ENCODE measurements at regions not wholly inside any gene's neighbourhood (a gene's known extent, or its start where the extent isn't known, plus 50 kb on each side); places are given as distances from the start of the nearest gene placed in this dataset.
"Not testable (repeated sequence)": the region's sequence is repeated elsewhere in the genome, so short reads cannot be mapped to it uniquely, and the experiment has no call there.

GRCh38 chr6:151693366-151693765 lies 114.1 kb upstream of the ESR1 start:
- H3K27me3 ChIP-seq (ENCODE audit: low read length): no peaks in the 10 kb centered on the region
- no peaks in the 10 kb centered on the region for H3K79me2 ChIP-seq (ENCODE audit: insufficient read depth, low read length)
- TF ChIP-seq EZH2phosphoT487 (conservative IDR thresholded peaks at IDR 0.05; ENCODE audit: low read length) (no peak), CTCF (IDR thresholded peaks at IDR 0.05; ENCODE audit: insufficient read depth, low read length, poor library complexity, severe bottlenecking) (no peak)
- H3K9me3 ChIP-seq (ENCODE audit: insufficient read depth, low read length): no peaks in the 10 kb centered on the region
- H3K4me3 ChIP-seq (ENCODE audit: insufficient read depth, low read length, poor library complexity, severe bottlenecking): no peak overlapping the region
- no peak overlapping the region for H2AFZ ChIP-seq (ENCODE audit: low read depth, low read length, severe bottlenecking)
- no peaks in the 10 kb centered on the region for H3K9me2 ChIP-seq (replicated peaks; ENCODE audit: insufficient read depth, low read length)
- H3K27ac ChIP-seq (ENCODE audit: low read depth, low read length): no peak overlapping the region
- no peak overlapping the region for H3K4me2 ChIP-seq (ENCODE audit: low read depth, low read length, poor library complexity, severe bottlenecking)
- no peaks in the 10 kb centered on the region for H3K36me3 ChIP-seq (ENCODE audit: low read length)
- no peak overlapping the region for H3K9ac ChIP-seq (ENCODE audit: low read length)
- H4K20me1 ChIP-seq (ENCODE audit: low read depth, low read length): no peaks in the 10 kb centered on the region
- H3F3A ChIP-seq (ENCODE audit: insufficient read depth): no peaks in the 10 kb centered on the region

GRCh38 chr6:151695156-151695555 lies 112.3 kb upstream of the ESR1 start:
- Histone ChIP-seq H3K4me2 (ENCODE audit: low read depth, low read length, poor library complexity, severe bottlenecking) (no peak overlapping the region), H3K36me3 (ENCODE audit: low read length) (no peaks in the 10 kb centered on the region), H3K9ac (ENCODE audit: low read length) (no peak overlapping the region), H3K27ac (ENCODE audit: low read depth, low read length) (no peak overlapping the region), H4K20me1 (ENCODE audit: low read depth, low read length) (no peaks in the 10 kb centered on the region), H3K79me2 (ENCODE audit: insufficient read depth, low read length) (no peaks in the 10 kb centered on the region), H3K9me2 (replicated peaks; ENCODE audit: insufficient read depth, low read length) (no peaks in the 10 kb centered on the region), H2AFZ (ENCODE audit: low read depth, low read length, severe bottlenecking) (no peak overlapping the region), H3K27me3 (ENCODE audit: low read length) (no peaks in the 10 kb centered on the region), H3F3A (ENCODE audit: insufficient read depth) (no peaks in the 10 kb centered on the region), H3K9me3 (ENCODE audit: insufficient read depth, low read length) (no peaks in the 10 kb centered on the region), H3K4me3 (ENCODE audit: insufficient read depth, low read length, poor library complexity, severe bottlenecking) (no peak overlapping the region)
- TF ChIP-seq CTCF (IDR thresholded peaks at IDR 0.05; ENCODE audit: insufficient read depth, low read length, poor library complexity, severe bottlenecking): no peak

GRCh38 chr6:151696302-151696701 lies 111.2 kb upstream of the ESR1 start:
- not testable (repeated sequence) for H2AFZ ChIP-seq (ENCODE audit: low read depth, low read length, severe bottlenecking); H3K36me3 ChIP-seq (ENCODE audit: low read length); H3K79me2 ChIP-seq (ENCODE audit: insufficient read depth, low read length); H3K27me3 ChIP-seq (ENCODE audit: low read length); H3K9me2 ChIP-seq (replicated peaks; ENCODE audit: insufficient read depth, low read length); H3K9ac ChIP-seq (ENCODE audit: low read length); H4K20me1 ChIP-seq (ENCODE audit: low read depth, low read length); H3K27ac ChIP-seq (ENCODE audit: low read depth, low read length); H3F3A ChIP-seq (ENCODE audit: insufficient read depth); H3K9me3 ChIP-seq (ENCODE audit: insufficient read depth, low read length); H3K4me3 ChIP-seq (ENCODE audit: insufficient read depth, low read length, poor library complexity, severe bottlenecking); H3K4me2 ChIP-seq (ENCODE audit: low read depth, low read length, poor library complexity, severe bottlenecking)

- H3K79me2 ChIP-seq (ENCODE audit: insufficient read depth, low read length): no peaks in the 10 kb centered on the region
- H2AFZ ChIP-seq (ENCODE audit: low read depth, low read length, severe bottlenecking): no peak overlapping the region
- H3K9ac ChIP-seq (ENCODE audit: low read length): no peak overlapping the region
- no peaks in the 10 kb centered on the region for H3K9me3 ChIP-seq (ENCODE audit: insufficient read depth, low read length)
- no peaks in the 10 kb centered on the region for H3F3A ChIP-seq (ENCODE audit: insufficient read depth)
- H3K27ac ChIP-seq (ENCODE audit: low read depth, low read length): no peak overlapping the region
- H3K4me2 ChIP-seq (ENCODE audit: low read depth, low read length, poor library complexity, severe bottlenecking): no peak overlapping the region
- H3K9me2 ChIP-seq (replicated peaks; ENCODE audit: insufficient read depth, low read length): no peaks in the 10 kb centered on the region
- no peaks in the 10 kb centered on the region for H4K20me1 ChIP-seq (ENCODE audit: low read depth, low read length)
- TF ChIP-seq CTCF (IDR thresholded peaks at IDR 0.05; ENCODE audit: insufficient read depth, low read length, poor library complexity, severe bottlenecking) (no peak), EZH2phosphoT487 (conservative IDR thresholded peaks at IDR 0.05; ENCODE audit: low read length) (no peak)
- no peaks in the 10 kb centered on the region for H3K27me3 ChIP-seq (ENCODE audit: low read length)
- no peaks in the 10 kb centered on the region for H3K36me3 ChIP-seq (ENCODE audit: low read length)
- H3K4me3 ChIP-seq (ENCODE audit: insufficient read depth, low read length, poor library complexity, severe bottlenecking): no peak overlapping the region
These were observed 108.4 kb upstream of the ESR1 start for GRCh38 chr6:151698931-151699700.

Data from SU-DHL-6 (cell line).